ENCODE measurements at regions not wholly inside any gene's neighbourhood (a gene's known extent, or its start where the extent isn't known, plus 50 kb on each side); places are given as distances from the start of the nearest gene placed in this dataset.

DNA sequence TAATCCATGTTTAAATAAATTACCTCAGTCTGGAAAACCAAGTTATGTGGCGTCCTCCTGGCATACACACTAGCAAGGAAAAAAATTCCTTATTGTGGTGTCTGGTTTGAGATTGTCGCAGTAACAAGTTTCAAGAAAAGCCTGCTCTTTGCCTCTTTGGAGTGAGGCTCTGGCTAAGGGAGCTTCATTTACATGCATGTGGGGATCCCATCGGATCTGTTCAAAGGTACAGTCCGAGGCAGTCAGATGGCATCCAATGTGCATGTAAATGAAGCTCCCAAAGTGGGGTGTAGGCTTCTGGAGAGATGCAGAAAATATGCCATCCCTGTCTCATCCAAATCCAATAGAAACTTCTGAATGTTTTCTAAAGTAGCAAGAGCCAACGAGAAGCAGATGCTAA is 199.5 kb upstream of the FBXL4 start:
- TF ChIP-seq ARNTL (CRISPR knock-in tag; IDR thresholded peaks at IDR 0.05; ENCODE audit: borderline replicate concordance, low read depth) (no peak), ZC3H10 (CRISPR knock-in tag; IDR thresholded peaks at IDR 0.05) (no peak), ZFP3 (CRISPR knock-in tag; IDR thresholded peaks at IDR 0.05) (no peak), ZNF70 (CRISPR knock-in tag; IDR thresholded peaks at IDR 0.05) (no peak), TOX (CRISPR knock-in tag; IDR thresholded peaks at IDR 0.05; ENCODE audit: borderline replicate concordance) (no peak), ISL1 (CRISPR knock-in tag; IDR thresholded peaks at IDR 0.05) (no peak), ESRRG (CRISPR knock-in tag; IDR thresholded peaks at IDR 0.05) (no peak), CSDC2 (CRISPR knock-in tag; IDR thresholded peaks at IDR 0.05) (no peak), GLIS3 (CRISPR knock-in tag; IDR thresholded peaks at IDR 0.05) (no peak), SNAI2 (CRISPR knock-in tag; IDR thresholded peaks at IDR 0.05) (no peak), ZNF565 (CRISPR knock-in tag; conservative IDR thresholded peaks at IDR 0.05; ENCODE audit: low read depth) (no peak)
- TF ChIP-seq, protein P1, sequence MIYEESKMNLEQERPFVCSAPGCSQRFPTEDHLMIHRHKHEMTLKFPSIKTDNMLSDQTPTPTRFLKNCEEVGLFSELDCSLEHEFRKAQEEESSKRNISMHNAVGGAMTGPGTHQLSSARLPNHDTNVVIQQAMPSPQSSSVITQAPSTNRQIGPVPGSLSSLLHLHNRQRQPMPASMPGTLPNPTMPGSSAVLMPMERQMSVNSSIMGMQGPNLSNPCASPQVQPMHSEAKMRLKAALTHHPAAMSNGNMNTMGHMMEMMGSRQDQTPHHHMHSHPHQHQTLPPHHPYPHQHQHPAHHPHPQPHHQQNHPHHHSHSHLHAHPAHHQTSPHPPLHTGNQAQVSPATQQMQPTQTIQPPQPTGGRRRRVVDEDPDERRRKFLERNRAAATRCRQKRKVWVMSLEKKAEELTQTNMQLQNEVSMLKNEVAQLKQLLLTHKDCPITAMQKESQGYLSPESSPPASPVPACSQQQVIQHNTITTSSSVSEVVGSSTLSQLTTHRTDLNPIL (CRISPR knock-in tag; IDR thresholded peaks at IDR 0.05; ENCODE audit: low read depth): no peak
- TF ChIP-seq, protein P2, sequence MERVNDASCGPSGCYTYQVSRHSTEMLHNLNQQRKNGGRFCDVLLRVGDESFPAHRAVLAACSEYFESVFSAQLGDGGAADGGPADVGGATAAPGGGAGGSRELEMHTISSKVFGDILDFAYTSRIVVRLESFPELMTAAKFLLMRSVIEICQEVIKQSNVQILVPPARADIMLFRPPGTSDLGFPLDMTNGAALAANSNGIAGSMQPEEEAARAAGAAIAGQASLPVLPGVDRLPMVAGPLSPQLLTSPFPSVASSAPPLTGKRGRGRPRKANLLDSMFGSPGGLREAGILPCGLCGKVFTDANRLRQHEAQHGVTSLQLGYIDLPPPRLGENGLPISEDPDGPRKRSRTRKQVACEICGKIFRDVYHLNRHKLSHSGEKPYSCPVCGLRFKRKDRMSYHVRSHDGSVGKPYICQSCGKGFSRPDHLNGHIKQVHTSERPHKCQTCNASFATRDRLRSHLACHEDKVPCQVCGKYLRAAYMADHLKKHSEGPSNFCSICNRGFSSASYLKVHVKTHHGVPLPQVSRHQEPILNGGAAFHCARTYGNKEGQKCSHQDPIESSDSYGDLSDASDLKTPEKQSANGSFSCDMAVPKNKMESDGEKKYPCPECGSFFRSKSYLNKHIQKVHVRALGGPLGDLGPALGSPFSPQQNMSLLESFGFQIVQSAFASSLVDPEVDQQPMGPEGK (CRISPR knock-in tag; IDR thresholded peaks at IDR 0.05; ENCODE audit: borderline replicate concordance): no peak
- TF ChIP-seq, protein P3, sequence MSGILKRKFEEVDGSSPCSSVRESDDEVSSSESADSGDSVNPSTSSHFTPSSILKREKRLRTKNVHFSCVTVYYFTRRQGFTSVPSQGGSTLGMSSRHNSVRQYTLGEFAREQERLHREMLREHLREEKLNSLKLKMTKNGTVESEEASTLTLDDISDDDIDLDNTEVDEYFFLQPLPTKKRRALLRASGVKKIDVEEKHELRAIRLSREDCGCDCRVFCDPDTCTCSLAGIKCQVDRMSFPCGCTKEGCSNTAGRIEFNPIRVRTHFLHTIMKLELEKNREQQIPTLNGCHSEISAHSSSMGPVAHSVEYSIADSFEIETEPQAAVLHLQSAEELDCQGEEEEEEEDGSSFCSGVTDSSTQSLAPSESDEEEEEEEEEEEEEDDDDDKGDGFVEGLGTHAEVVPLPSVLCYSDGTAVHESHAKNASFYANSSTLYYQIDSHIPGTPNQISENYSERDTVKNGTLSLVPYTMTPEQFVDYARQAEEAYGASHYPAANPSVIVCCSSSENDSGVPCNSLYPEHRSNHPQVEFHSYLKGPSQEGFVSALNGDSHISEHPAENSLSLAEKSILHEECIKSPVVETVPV (CRISPR knock-in tag; IDR thresholded peaks at IDR 0.05): no peak

Measured in SK-N-SH treated with all-trans-retinoic acid at 6 μM for 48 hours (cell line).